Fibroblast of lung (primary cell): ENCODE measurements at regions not wholly inside any gene's neighbourhood (a gene's known extent, or its start where the extent isn't known, plus 50 kb on each side); places are given as distances from the start of the nearest gene placed in this dataset.

Source experiments
- EZH2 ChIP-seq: IDR thresholded peaks from 2 replicates; pipeline ENCODE4 v1.5.1; 2012; ENCODE audit warnings: low read length, control low read depth, mild to moderate bottlenecking; ENCODE audit errors: missing control alignments
- TF ChIP-seq, protein P1 (sequence below), 2 donors: IDR thresholded peaks in 1 of 2; conservative IDR thresholded peaks in 1 of 2; 1 replicate in 1 of 2; 2 replicates in 1 of 2; pipeline ENCODE4 v1.5.1; 2011 to 2012; ENCODE audit warnings: low read length in 2 of 2, control low read depth in 1 of 2, inconsistent platforms in 1 of 2, low read depth in 1 of 2, mild to moderate bottlenecking in 1 of 2

DNA sequence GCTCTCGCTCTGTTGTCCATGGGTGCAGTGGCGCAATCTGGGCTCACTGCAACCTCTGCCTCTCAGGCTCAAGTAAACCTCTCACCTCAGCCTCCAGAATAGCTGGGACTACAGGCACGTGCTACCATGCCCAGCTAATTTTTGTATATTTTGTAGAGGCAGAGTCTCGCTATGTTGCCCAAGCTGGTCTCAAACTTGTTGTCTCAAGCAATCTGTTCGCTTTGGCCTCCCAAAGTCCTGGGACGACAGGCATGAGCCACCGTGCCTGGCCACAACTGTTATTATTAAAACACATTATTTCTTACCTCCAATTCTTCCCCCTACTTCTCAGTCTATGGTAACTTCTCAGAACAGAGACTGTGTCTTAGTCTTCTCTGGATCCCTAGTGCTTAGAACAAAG lies 143.3 kb downstream of the DICER1 start:
- no peak for TF ChIP-seq EZH2
- TF ChIP-seq, protein P1, sequence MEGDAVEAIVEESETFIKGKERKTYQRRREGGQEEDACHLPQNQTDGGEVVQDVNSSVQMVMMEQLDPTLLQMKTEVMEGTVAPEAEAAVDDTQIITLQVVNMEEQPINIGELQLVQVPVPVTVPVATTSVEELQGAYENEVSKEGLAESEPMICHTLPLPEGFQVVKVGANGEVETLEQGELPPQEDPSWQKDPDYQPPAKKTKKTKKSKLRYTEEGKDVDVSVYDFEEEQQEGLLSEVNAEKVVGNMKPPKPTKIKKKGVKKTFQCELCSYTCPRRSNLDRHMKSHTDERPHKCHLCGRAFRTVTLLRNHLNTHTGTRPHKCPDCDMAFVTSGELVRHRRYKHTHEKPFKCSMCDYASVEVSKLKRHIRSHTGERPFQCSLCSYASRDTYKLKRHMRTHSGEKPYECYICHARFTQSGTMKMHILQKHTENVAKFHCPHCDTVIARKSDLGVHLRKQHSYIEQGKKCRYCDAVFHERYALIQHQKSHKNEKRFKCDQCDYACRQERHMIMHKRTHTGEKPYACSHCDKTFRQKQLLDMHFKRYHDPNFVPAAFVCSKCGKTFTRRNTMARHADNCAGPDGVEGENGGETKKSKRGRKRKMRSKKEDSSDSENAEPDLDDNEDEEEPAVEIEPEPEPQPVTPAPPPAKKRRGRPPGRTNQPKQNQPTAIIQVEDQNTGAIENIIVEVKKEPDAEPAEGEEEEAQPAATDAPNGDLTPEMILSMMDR (conservative IDR thresholded peaks at IDR 0.05 in 1 of 2, IDR thresholded peaks at IDR 0.05 in 1 of 2; ENCODE audit: low read depth in 1 of 2, low read length in 2 of 2), result no peak
